Spleen (tissue), 11 donors: ENCODE measurements at regions not wholly inside any gene's neighbourhood (a gene's known extent, or its start where the extent isn't known, plus 50 kb on each side); places are given as distances from the start of the nearest gene placed in this dataset.

ENCODE experiments used
- DNase-seq: peaks from one replicate; pipeline ENCODE4 v3.0.0-alpha.2; 2020
- H3K27ac ChIP-seq, 8 donors: fragments of 200-600 bp; sonication (generic) in 7 of 8; 1 replicate in 4 of 8; 2 replicates in 4 of 8; pipeline versions ENCODE4 v1.5.0 to v1.8.0; 2016 to 2021; ENCODE audit warnings: inconsistent platforms in 4 of 8, mild to moderate bottlenecking in 4 of 8, moderate library complexity in 1 of 8
- H3K27me3 ChIP-seq, 7 donors: fragments of 200-600 bp; sonication (generic) in 6 of 7; replicated peaks in 1 of 7; 1 replicate in 4 of 7; 2 replicates in 3 of 7; pipeline versions ENCODE4 v1.5.0 to v1.8.0; 2016 to 2021; ENCODE audit warnings: inconsistent platforms in 3 of 7, mild to moderate bottlenecking in 1 of 7
- H3K36me3 ChIP-seq, 6 donors: fragments of 200-600 bp; sonication (generic) in 5 of 6; 1 replicate in 4 of 6; 2 replicates in 2 of 6; pipeline versions ENCODE4 v1.5.0 to v1.8.0; 2016 to 2021; ENCODE audit warnings: inconsistent platforms in 2 of 6
- H3K4me1 ChIP-seq, 6 donors: fragments of 200-600 bp; sonication (generic) in 5 of 6; 1 replicate in 3 of 6; 2 replicates in 3 of 6; pipeline versions ENCODE4 v1.5.0 to v1.8.0; 2016 to 2021; ENCODE audit warnings: inconsistent platforms in 3 of 6
- H3K4me3 ChIP-seq, 8 donors: fragments of 200-600 bp; sonication (generic) in 7 of 8; 1 replicate in 4 of 8; 2 replicates in 4 of 8; pipeline versions ENCODE4 v1.5.0 to v1.8.0; 2016 to 2021; ENCODE audit warnings: inconsistent platforms in 4 of 8, mild to moderate bottlenecking in 4 of 8, moderate library complexity in 2 of 8
- H3K9me3 ChIP-seq, 8 donors: fragments of 200-600 bp; sonication (generic) in 7 of 8; 1 replicate in 4 of 8; 2 replicates in 4 of 8; pipeline versions ENCODE4 v1.5.0 to v1.8.0; 2016 to 2021; ENCODE audit warnings: inconsistent platforms in 4 of 8
- CTCF ChIP-seq, 11 experiments: fragments of 200-600 bp in 7 of 11; fragments of 450-650 bp in 4 of 11; sonication (generic) in 4 of 11; IDR thresholded peaks in 8 of 11; conservative IDR thresholded peaks in 3 of 11; 1 replicate in 7 of 11; 2 replicates in 4 of 11; pipeline versions ENCODE4 v1.4.0 to v1.8.0; 2016 to 2021; ENCODE audit warnings: antibody characterized with exemption in 11 of 11, inconsistent platforms in 4 of 11, mild to moderate bottlenecking in 1 of 11
- POLR2A ChIP-seq, 3 donors: fragments of 450-650 bp; IDR thresholded peaks; one replicate each; pipeline ENCODE4 v1.5.1; 2017; ENCODE audit warnings: antibody characterized with exemption in 3 of 3, mild to moderate bottlenecking in 1 of 3
- POLR2AphosphoS5 ChIP-seq, 3 donors: sonication (generic); formaldehyde crosslinking; IDR thresholded peaks; one replicate each; pipeline ENCODE4 v1.5.1; 2017; ENCODE audit warnings: antibody characterized with exemption in 3 of 3
- WGBS, 5 donors: extraction: QIAGEN DNeasy Blood & Tissue Kit in 3 of 5; methylation state at CpG; one replicate each; pipeline versions ENCODE4 v1.1.5 to v1.1.7; 2013 to 2018; 5-methylcytosine and 5-hydroxymethylcytosine counted together
- intact Hi-C: fragments of 100-400 bp; cut with DNase I; formaldehyde crosslinking; loops from one replicate; pipeline ENCODE4 v1.15.0; 2023; ENCODE audit warnings: low total_unique reads
- donor health status: healthy with polysubstance abuse.
- donor health status: DM: no; HTN: no; CAD: no; lungs with moderate emphysema.
- donor health status: DM: no; HTN: no; CAD: no.
- donor health status: Bipolar disorder and iron deficiency.
- donor health status: healthy.
- donor health status: DM: no; HTN: no; CAD: no.
- donor health status: DM: yes; HTN: yes; CAD: no.

- intact Hi-C loops: no loop called here
- DNase-seq: no peak
- no peak overlapping the region for H3K4me3 ChIP-seq
- no peaks in the 10 kb centered on the region for H3K4me1 ChIP-seq
- H3K36me3 ChIP-seq: no peaks in the 10 kb centered on the region
- peaks cover 0 to 17% (median 6%) of the 10 kb centered on the region in 8 donors for H3K9me3 ChIP-seq
- no peaks in the 10 kb centered on the region for H3K27me3 ChIP-seq
- TF ChIP-seq POLR2AphosphoS5 (IDR thresholded peaks at IDR 0.05) (no peak), CTCF (IDR thresholded peaks at IDR 0.05 in 8 of 11, conservative IDR thresholded peaks at IDR 0.05 in 3 of 11) (no peak), POLR2A (IDR thresholded peaks at IDR 0.05) (no peak)
- no peak overlapping the region for H3K27ac ChIP-seq
These were observed 244.8 kb upstream of the SYNCRIP start for GRCh38 chr6:85887461-85887860.

GRCh38 chr6:85868685-85869084 lies 226.0 kb upstream of the SYNCRIP start:
- H3K4me3 ChIP-seq: no peak overlapping the region
- DNase-seq: no peak
- peaks cover 0 to 28% (median 13%) of the 10 kb centered on the region in 6 donors for H3K4me1 ChIP-seq
- H3K36me3 ChIP-seq: no peaks in the 10 kb centered on the region
- peaks cover 0 to 8% (median 4%) of the 10 kb centered on the region in 8 donors for H3K9me3 ChIP-seq
- no peak for TF ChIP-seq POLR2A (IDR thresholded peaks at IDR 0.05)
- no peak for TF ChIP-seq POLR2AphosphoS5 (IDR thresholded peaks at IDR 0.05)
- no peak for TF ChIP-seq CTCF (IDR thresholded peaks at IDR 0.05 in 8 of 11, conservative IDR thresholded peaks at IDR 0.05 in 3 of 11)
- 87 to 100% (median 90%) methylated on average over 5 of the region's 5 CpGs for WGBS, 5 donors
- intact Hi-C loops: no loop called here
- no peaks in the 10 kb centered on the region for H3K27me3 ChIP-seq
- no peak overlapping the region for H3K27ac ChIP-seq

GRCh38 chr6:85867595-85867994 lies 224.9 kb upstream of the SYNCRIP start:
- Histone ChIP-seq H3K36me3 (no peaks in the 10 kb centered on the region), H3K4me1 (peaks cover 0 to 28% (median 13%) of the 10 kb centered on the region in 6 donors), H3K27me3 (no peaks in the 10 kb centered on the region), H3K4me3 (no peak overlapping the region), H3K9me3 (no peaks in the 10 kb centered on the region), H3K27ac (no peak overlapping the region)
- intact Hi-C loops: no loop called here
- no peak for TF ChIP-seq CTCF (IDR thresholded peaks at IDR 0.05 in 8 of 11, conservative IDR thresholded peaks at IDR 0.05 in 3 of 11)
- no peak for TF ChIP-seq POLR2A (IDR thresholded peaks at IDR 0.05)
- TF ChIP-seq POLR2AphosphoS5 (IDR thresholded peaks at IDR 0.05): no peak
- no peak for DNase-seq

GRCh38 chr6:85866758-85867401 lies 224.2 kb upstream of the SYNCRIP start:
- H3K27me3 ChIP-seq: no peaks in the 10 kb centered on the region
- H3K4me1 ChIP-seq: peaks cover 0 to 28% (median 13%) of the 10 kb centered on the region in 6 donors
- no peak overlapping the region for H3K27ac ChIP-seq
- H3K36me3 ChIP-seq: no peaks in the 10 kb centered on the region
- H3K4me3 ChIP-seq: peak overlapping the region in 1 of 8 donors; percentile 60
- WGBS, 5 donors: 69 to 80% (median 79%) methylated on average over 10 of the region's 10 CpGs
- intact Hi-C loops: no loop called here
- H3K9me3 ChIP-seq: no peaks in the 10 kb centered on the region
- no peak for DNase-seq
- no peak for TF ChIP-seq POLR2AphosphoS5 (IDR thresholded peaks at IDR 0.05)
- no peak for TF ChIP-seq CTCF (IDR thresholded peaks at IDR 0.05 in 8 of 11, conservative IDR thresholded peaks at IDR 0.05 in 3 of 11)
- TF ChIP-seq POLR2A (IDR thresholded peaks at IDR 0.05): no peak
